NCI-H1930 (cell line): ENCODE measurements at regions not wholly inside any gene's neighbourhood (a gene's known extent, or its start where the extent isn't known, plus 50 kb on each side); places are given as distances from the start of the nearest gene placed in this dataset.

Experiments used
- DNase-seq, 2 experiments: peaks; one replicate each; lab custom pipeline; 2025; lab: John Stamatoyannopoulos, UW

GRCh38 chr10:62705789-62706188 lies 98.7 kb upstream of the ADO start:
- DNase-seq: no peak

- no peak for DNase-seq
Observed at GRCh38 chr10:62707810-62708209, 96.7 kb upstream of the ADO start.

- DNase-seq: no peak
Observed at GRCh38 chr10:62708569-62708968, 96.0 kb upstream of the ADO start.

- no peak for DNase-seq
Observed at GRCh38 chr10:62709200-62709599, 95.3 kb upstream of the ADO start.

GRCh38 chr10:62710182-62710581 lies 94.3 kb upstream of the ADO start:
- DNase-seq: no peak

GRCh38 chr10:62715383-62715782 lies 89.1 kb upstream of the ADO start:
- DNase-seq: no peak

- DNase-seq: no peak
Observed at GRCh38 chr10:62718585-62718984, 85.9 kb upstream of the ADO start.

- no peak for DNase-seq
Observed at GRCh38 chr10:62719061-62719460, 85.5 kb upstream of the ADO start.

- no peak for DNase-seq
Observed at GRCh38 chr10:62721687-62722086, 82.8 kb upstream of the ADO start.

GRCh38 chr10:62723375-62723774 lies 81.1 kb upstream of the ADO start:
- DNase-seq: no peak

- no peak for DNase-seq
Observed at GRCh38 chr10:62724465-62724864, 80.1 kb upstream of the ADO start.

- DNase-seq: no peak
Observed at GRCh38 chr10:62726142-62726541, 78.4 kb upstream of the ADO start.

GRCh38 chr10:62726638-62727037 lies 77.9 kb upstream of the ADO start:
- no peak for DNase-seq

- DNase-seq: no peak
Observed at GRCh38 chr10:62727934-62728333, 76.6 kb upstream of the ADO start.

- DNase-seq: no peak
Observed at GRCh38 chr10:62728479-62728878, 76.0 kb upstream of the ADO start.

GRCh38 chr10:62732841-62733653 lies 71.5 kb upstream of the ADO start:
- no peak for DNase-seq

- DNase-seq: no peak
Observed at GRCh38 chr10:62733654-62734293, 70.7 kb upstream of the ADO start.

GRCh38 chr10:62734781-62735463 lies 69.6 kb upstream of the ADO start:
- DNase-seq: no peak

- no peak for DNase-seq
Observed at GRCh38 chr10:62735464-62736167, 68.9 kb upstream of the ADO start.

- no peak for DNase-seq
Observed at GRCh38 chr10:62736168-62736546, 68.4 kb upstream of the ADO start.

- DNase-seq: no peak
Observed at GRCh38 chr10:62738916-62739315, 65.6 kb upstream of the ADO start.

GRCh38 chr10:62740885-62741745 lies 63.4 kb upstream of the ADO start:
- no peak for DNase-seq
